OCI-LY1 (cell line): ENCODE measurements at regions not wholly inside any gene's neighbourhood (a gene's known extent, or its start where the extent isn't known, plus 50 kb on each side); places are given as distances from the start of the nearest gene placed in this dataset.

Experiments
- EZH2 ChIP-seq: fragments of 200-600 bp; sonication (generic), shearing (Covaris generic); IDR thresholded peaks from 2 replicates; pipeline ENCODE4 v1.8.0; 2017; ENCODE audit warnings: borderline replicate concordance, mixed run types, mild to moderate bottlenecking, antibody characterized with exemption, low read length, moderate library complexity, mixed read lengths
- TF ChIP-seq, protein P1 (sequence below): fragments of 200-600 bp; sonication (generic), shearing (Covaris generic); IDR thresholded peaks from 2 replicates; pipeline ENCODE4 v1.5.1; 2017; ENCODE audit warnings: mild to moderate bottlenecking, antibody characterized with exemption, low read length, moderate library complexity, mixed read lengths

DNA sequence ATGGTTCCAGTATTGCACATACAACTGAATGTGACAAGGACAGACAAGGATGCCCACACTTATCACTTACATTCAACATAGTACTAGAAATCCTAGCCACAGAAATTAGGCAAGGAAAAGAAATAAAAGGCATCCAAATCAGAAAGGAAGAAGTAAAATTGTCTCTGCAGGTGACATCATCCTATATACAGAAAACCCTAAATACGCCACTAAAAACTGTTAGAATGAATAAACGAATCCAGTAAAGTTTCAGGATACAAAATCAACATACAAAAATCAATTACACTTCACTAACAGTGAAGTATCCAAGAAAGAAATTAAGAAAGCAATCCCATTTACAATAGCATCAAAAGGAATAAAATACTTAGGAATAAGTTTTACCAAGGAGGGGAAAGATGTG is 66.1 kb downstream of the FAM217A start:
- TF ChIP-seq, protein P1, sequence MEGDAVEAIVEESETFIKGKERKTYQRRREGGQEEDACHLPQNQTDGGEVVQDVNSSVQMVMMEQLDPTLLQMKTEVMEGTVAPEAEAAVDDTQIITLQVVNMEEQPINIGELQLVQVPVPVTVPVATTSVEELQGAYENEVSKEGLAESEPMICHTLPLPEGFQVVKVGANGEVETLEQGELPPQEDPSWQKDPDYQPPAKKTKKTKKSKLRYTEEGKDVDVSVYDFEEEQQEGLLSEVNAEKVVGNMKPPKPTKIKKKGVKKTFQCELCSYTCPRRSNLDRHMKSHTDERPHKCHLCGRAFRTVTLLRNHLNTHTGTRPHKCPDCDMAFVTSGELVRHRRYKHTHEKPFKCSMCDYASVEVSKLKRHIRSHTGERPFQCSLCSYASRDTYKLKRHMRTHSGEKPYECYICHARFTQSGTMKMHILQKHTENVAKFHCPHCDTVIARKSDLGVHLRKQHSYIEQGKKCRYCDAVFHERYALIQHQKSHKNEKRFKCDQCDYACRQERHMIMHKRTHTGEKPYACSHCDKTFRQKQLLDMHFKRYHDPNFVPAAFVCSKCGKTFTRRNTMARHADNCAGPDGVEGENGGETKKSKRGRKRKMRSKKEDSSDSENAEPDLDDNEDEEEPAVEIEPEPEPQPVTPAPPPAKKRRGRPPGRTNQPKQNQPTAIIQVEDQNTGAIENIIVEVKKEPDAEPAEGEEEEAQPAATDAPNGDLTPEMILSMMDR: no peak
- TF ChIP-seq EZH2: no peak
